OCI-M1 (cell line): ENCODE measurements at regions not wholly inside any gene's neighbourhood (a gene's known extent, or its start where the extent isn't known, plus 50 kb on each side); places are given as distances from the start of the nearest gene placed in this dataset.

Source experiments
- DNase-seq: peaks from one replicate; lab custom pipeline; 2025; lab: John Stamatoyannopoulos, UW

DNA sequence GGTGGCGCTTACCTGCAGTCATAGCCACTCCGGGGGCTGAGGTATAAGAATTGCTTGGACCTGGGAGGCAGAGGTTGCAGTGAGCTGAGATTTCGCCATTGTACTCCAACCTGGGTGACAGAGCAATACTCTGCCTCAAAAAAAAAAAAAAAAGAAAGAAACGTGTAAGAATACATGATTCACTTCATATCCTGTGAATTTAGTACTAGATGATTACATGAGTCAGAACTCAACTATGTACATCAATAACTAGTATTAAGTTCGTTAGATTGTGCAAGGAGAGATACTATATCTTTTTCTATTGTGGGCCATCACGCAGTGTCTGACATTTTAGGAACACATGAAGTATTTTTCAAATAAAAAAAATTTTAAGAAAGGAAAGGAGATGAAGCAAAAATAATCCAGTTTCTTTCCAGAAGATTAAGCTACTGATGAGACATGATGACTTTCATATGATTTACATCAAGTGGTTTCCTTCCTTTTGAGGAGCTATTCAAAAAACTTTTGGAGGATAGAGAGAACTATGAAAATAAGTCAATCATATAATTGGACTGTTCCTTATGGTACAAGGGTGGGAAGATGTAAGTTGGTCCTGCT lies 64.7 kb upstream of the EXOC1L start:
- no peak for DNase-seq

DNA sequence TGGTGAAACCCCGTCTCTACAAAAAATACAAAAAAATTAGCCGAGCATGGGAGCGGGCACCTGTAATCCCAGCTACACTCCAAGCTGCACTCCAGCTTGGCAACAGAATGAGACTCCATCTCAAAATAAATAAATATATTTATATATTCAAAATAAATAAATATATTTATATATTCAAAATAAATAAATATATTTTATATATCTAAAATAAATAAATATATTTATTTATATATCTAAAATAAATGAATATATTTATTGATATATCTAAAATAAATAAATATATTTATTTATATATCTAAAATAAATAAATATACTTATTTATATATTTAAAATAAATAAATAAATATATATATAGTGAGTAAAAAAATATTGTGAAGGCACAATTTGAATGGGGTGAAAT lies 63.4 kb upstream of the EXOC1L start:
- no peak for DNase-seq

GRCh38 chr4:55757356-55757952 lies 62.1 kb upstream of the EXOC1L start:
- no peak for DNase-seq

DNA sequence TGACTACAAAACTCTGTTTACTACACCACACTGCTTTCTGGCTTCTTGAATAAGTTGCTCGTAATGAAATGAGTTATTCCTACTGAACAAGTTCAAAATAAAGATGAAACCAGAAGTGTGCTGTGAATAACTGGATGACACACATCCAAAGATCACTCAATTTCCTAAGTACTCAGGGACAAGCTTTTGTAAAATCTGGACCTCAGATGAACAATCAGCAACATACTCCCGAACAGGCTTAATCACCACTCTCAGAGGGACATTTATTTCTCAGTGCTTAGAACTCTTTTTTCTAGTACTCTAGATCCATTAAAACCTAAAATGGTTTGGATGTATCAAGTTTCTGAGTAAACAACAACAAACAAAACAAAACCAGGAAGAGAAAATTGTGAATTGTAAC lies 61.5 kb upstream of the EXOC1L start:
- no peak for DNase-seq

GRCh38 chr4:55758570-55758969 lies 61.0 kb upstream of the EXOC1L start:
- DNase-seq = no peak

- DNase-seq = no peak
Measured at GRCh38 chr4:55762819-55763218, 56.8 kb upstream of the EXOC1L start.

GRCh38 chr4:55763996-55764395 lies 55.6 kb upstream of the EXOC1L start:
- DNase-seq = no peak

DNA sequence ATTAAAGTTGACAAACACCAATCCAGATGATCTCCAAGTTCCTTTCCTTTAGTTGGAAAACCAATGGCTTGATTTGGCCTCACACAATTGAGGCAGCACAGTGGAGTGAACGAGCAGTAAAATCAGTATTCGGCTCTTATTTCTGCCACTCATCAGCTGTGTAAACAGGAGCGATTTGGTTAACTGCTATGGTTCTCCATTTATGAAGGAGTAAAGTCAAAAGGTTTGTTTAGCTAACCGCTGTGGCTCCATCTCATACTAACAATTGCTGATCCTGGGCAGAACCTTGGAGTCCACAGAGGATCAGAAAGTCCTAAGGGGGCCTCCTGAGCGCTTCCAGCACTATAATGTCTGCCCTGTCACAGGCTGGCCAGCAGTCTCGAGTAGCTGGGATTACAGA lies 54.5 kb upstream of the EXOC1L start:
- DNase-seq = no peak

DNA sequence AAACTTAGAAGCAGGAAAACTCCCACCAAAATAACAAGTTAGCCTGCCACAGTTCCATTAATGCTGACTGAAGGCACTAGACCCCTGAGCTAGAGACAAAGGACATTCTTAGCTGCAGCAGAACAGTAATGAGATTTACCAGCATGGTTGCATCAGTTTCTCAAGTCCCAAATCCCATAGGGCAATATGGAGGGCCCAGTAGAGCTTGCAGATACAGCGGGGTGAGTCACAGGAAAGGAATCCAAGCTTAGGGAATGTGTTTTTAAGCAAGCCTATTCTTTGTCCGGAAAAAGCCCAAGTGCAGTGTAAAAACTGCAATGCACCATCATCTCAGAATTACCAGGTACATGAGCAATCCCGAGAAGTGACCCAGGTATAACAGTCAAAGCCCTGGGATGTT lies 51.3 kb upstream of the EXOC1L start:
- no peak for DNase-seq
